ENCODE measurements at regions not wholly inside any gene's neighbourhood (a gene's known extent, or its start where the extent isn't known, plus 50 kb on each side); places are given as distances from the start of the nearest gene placed in this dataset.
"Not testable (repeated sequence)": the region's sequence is repeated elsewhere in the genome, so short reads cannot be mapped to it uniquely, and the experiment has no call there.

- DNase-seq (ENCODE audit: low spot score), result no peak
Measured at GRCh38 chr7:36037121-36037662, 115.9 kb upstream of the EEPD1 start.

- no peak for DNase-seq (ENCODE audit: low spot score)
Measured at GRCh38 chr7:36038063-36038721, 114.9 kb upstream of the EEPD1 start.

- no peak for DNase-seq (ENCODE audit: low spot score)
Measured at GRCh38 chr7:36039243-36039642, 113.8 kb upstream of the EEPD1 start.

- DNase-seq (ENCODE audit: low spot score), result no peak
Measured at GRCh38 chr7:36039671-36040070, 113.4 kb upstream of the EEPD1 start.

- DNase-seq (ENCODE audit: low spot score), result no peak
Measured at GRCh38 chr7:36040679-36041078, 112.4 kb upstream of the EEPD1 start.

GRCh38 chr7:36044101-36044892 lies 108.8 kb upstream of the EEPD1 start:
- no peak for DNase-seq (ENCODE audit: low spot score)

GRCh38 chr7:36045326-36045725 lies 107.7 kb upstream of the EEPD1 start:
- DNase-seq (ENCODE audit: low spot score), result no peak

GRCh38 chr7:36045830-36046341 lies 107.2 kb upstream of the EEPD1 start:
- no peak for DNase-seq (ENCODE audit: low spot score)

GRCh38 chr7:36047091-36047658 lies 105.9 kb upstream of the EEPD1 start:
- DNase-seq (ENCODE audit: low spot score), result no peak

- DNase-seq (ENCODE audit: low spot score), result no peak
Measured at GRCh38 chr7:36048141-36048901, 104.7 kb upstream of the EEPD1 start.

GRCh38 chr7:36048902-36049240 lies 104.2 kb upstream of the EEPD1 start:
- DNase-seq (ENCODE audit: low spot score), result no peak

- DNase-seq (ENCODE audit: low spot score), result no peak
Measured at GRCh38 chr7:36051501-36051900, 101.6 kb upstream of the EEPD1 start.

GRCh38 chr7:36053589-36053988 lies 99.5 kb upstream of the EEPD1 start:
- no peak for DNase-seq (ENCODE audit: low spot score)

- DNase-seq (ENCODE audit: low spot score), result no peak
Measured at GRCh38 chr7:36054637-36055036, 98.4 kb upstream of the EEPD1 start.

- no peak for DNase-seq (ENCODE audit: low spot score)
Measured at GRCh38 chr7:36055207-36055606, 97.8 kb upstream of the EEPD1 start.

GRCh38 chr7:36057323-36057722 lies 95.7 kb upstream of the EEPD1 start:
- DNase-seq (ENCODE audit: low spot score), result peak; percentile 23

- no peak for DNase-seq (ENCODE audit: low spot score)
Measured at GRCh38 chr7:36058020-36058592, 94.9 kb upstream of the EEPD1 start.

- DNase-seq (ENCODE audit: low spot score), result not testable (repeated sequence)
Measured at GRCh38 chr7:36060388-36060787, 92.7 kb upstream of the EEPD1 start.

- no peak for DNase-seq (ENCODE audit: low spot score)
Measured at GRCh38 chr7:36062154-36062815, 90.8 kb upstream of the EEPD1 start.

GRCh38 chr7:36064676-36065075 lies 88.4 kb upstream of the EEPD1 start:
- no peak for DNase-seq (ENCODE audit: low spot score)

Data from germinal center (tissue), 1 donor.